GM18507 (cell line): ENCODE measurements at regions not wholly inside any gene's neighbourhood (a gene's known extent, or its start where the extent isn't known, plus 50 kb on each side); places are given as distances from the start of the nearest gene placed in this dataset.
"Not testable (repeated sequence)": the region's sequence is repeated elsewhere in the genome, so short reads cannot be mapped to it uniquely, and the experiment has no call there.

Experiments used
- DNase-seq: peaks from one replicate; pipeline ENCODE4 v3.0.0; 2011; ENCODE audit warnings: low read depth; ENCODE audit not compliant: insufficient read length; ENCODE audit errors: extremely low spot score
- FAIRE-seq: peaks from 2 replicates; lab custom pipeline; 2011; peaks lifted over from hg19 to GRCh38; lab: Jason Lieb, UNC

DNA sequence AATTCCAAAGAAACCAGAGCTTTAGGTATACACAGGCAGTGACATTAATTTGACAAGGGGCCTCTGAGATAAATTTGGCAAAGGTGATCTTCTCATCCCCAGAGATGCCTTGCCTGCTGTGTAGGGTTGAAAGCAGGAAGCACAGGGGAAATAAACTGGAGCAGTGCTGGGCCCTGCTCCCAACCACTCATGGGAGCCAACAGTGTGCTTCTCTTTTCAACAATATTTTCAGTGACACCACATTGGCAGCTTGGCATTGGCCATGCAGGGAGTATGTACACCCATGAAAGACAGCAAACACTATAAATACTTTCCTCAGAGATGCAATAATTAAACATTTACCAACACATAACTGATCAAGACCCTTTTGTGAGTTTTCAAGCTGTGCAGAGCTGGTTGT, 90.7 kb upstream of the F13A1 start:
- DNase-seq (no peak), FAIRE-seq (no peak)

- no peak for FAIRE-seq
Observed at GRCh38 chr6:6412221-6412620, 91.8 kb upstream of the F13A1 start.

GRCh38 chr6:6412700-6413099, 92.2 kb upstream of the F13A1 start:
- no peak for FAIRE-seq
- no peak for DNase-seq

More at GRCh38 chr6:6412221-6412620, 91.8 kb upstream of the F13A1 start:
- DNase-seq, result no peak

GRCh38 chr6:6414931-6415330, 94.5 kb upstream of the F13A1 start:
- DNase-seq (no peak), FAIRE-seq (no peak)

DNA sequence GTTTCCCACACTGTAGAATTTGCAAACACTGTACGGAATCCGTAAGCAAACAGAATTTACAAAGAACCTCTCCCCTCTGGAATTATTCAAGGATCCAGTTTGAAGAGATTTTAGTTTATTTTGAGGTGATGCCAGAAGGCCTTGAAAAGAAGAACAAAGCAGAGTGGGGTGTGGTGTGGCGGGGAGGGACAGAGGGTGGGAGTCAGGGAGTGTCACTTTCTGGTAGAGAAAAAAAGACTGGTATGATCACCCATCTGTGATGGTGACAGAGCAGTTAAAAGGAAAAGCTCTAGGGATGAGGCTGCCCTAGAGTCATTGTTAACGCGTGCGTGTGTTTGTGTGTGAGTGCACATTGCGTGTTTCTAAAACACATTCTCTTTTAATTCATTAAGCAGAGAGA, 97.0 kb upstream of the F13A1 start:
- FAIRE-seq (no peak), DNase-seq (no peak)

DNA sequence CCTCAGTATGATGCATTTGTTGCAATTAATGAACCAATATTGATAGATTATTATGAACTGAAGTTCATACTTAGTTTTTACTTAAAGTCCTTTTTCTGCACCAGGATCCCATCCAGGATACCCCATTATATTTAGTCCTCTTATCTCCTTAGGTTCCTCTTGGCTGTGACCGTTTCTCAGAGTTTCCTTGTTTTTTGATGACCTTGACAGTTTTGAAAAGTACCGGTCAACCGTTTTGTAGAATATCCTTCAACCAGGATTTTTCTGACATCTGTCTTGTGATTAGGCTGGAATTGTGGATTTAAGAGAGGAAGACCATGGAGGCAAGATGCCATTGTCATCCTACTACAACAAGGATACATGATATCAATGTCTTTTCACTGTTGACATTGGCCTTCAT, 98.0 kb upstream of the F13A1 start:
- FAIRE-seq, result no peak

GRCh38 chr6:6420107-6420506, 99.6 kb upstream of the F13A1 start:
- FAIRE-seq, result no peak

More for the DNA sequence above, 98.0 kb upstream of the F13A1 start:
- DNase-seq, result no peak

GRCh38 chr6:6434151-6434550, 113.7 kb upstream of the F13A1 start:
- FAIRE-seq, result no peak
- no peak for DNase-seq

More at GRCh38 chr6:6420107-6420506, 99.6 kb upstream of the F13A1 start:
- DNase-seq, result no peak

DNA sequence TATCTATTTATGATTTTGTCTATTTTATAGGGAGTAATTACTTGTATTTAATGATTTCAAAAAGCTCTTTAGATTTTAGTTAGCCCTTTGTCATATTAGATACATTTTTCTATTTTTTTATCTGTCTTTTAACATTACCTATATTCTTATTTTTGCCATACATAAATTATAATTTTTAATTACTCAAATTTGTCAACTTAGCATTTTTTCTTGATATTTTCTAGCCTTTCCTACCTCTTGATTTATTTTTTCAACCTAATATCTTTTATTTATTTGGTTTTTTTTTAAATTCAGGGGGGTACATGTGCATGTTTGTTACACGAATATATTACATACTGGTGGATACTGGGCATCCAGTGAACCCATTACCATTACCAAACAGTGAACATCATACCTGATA, 114.3 kb upstream of the F13A1 start:
- FAIRE-seq (no peak), DNase-seq (no peak)

DNA sequence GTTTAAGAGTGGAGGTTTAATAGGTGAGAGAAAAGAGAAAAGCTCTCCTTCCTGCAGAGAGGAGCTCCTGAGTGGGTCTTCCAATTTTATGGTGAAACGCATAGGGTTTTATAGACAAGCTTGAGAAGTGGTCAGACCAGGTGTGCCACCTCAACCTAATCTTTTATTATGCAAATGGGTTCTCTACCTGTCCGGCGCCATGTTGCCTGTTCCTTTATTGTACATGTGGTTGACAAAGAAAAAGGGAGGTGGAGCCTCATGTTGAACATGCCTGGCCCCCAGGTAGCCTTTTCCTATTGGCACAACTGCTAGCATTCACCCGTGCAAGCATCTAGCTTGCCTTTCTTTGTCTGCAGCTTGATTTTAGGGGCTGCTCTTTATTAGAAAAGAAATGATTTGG, 115.9 kb upstream of the F13A1 start:
- DNase-seq (no peak), FAIRE-seq (no peak)

DNA sequence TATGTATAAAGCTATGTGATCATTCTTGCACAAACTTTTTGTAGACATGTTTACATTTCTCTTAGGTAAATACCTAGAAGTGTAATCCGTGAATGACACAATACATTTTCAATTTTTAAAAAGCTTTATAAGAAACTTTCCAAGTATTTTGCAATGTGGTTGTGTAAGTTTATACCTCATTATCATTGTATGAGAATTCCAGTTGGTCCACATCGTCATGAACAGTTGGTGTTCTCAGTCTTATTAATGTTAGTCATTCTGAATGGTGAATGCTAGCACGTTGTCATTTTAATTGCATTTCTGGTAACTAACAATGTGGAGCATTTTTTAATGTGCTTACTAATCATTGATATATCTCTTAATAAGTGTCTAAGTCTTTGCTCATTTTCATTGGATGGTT, 116.5 kb upstream of the F13A1 start:
- FAIRE-seq, result no peak
- DNase-seq, result no peak

DNA sequence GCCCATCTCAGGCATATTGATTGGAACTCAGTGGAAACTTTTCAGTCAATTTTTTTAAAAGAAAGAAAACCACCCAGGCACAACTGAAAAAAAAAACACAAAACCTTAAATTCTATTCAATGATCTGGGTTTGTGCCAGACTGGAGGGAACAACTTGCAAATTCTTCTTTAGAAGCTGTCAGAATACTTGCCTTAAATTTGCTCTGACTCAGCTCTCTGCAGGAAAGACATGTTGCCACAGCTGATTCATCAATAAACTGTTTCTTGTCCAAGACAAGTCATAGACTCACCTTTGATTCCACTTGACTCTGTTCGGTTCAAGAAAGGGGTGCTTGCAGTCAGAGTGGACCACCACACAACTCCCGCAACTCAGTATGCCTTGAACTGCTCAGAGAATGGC, 117.8 kb upstream of the F13A1 start:
- DNase-seq (no peak), FAIRE-seq (peak; percentile 31)

DNA sequence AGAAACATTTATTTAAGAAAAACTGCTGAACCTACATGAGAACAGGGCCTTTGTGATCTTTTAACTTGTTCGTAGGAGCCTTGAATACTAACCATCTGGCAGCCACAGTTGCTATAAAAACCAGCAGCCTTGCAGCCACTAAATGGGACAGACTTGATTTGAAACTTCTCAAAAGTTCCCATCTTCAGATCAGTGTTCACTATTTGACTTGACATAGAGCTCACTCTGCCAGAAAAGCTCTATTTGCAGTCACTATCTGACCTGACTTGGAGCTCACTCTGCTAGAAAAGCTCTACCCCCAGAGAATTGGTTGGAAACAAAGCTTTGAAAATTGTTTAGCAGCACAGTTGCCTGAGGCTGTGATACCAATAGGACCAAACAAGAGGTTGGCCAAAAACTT, 119.3 kb upstream of the F13A1 start:
- FAIRE-seq (no peak), DNase-seq (no peak)

GRCh38 chr6:6452002-6452401, 131.5 kb upstream of the F13A1 start:
- no peak for DNase-seq
- no peak for FAIRE-seq

- no peak for FAIRE-seq
- no peak for DNase-seq
Observed at GRCh38 chr6:6453186-6453585, 132.7 kb upstream of the F13A1 start.

- DNase-seq (no peak), FAIRE-seq (no peak)
Observed at GRCh38 chr6:6455272-6455671, 133.2 kb upstream of the LY86 start.

GRCh38 chr6:6458172-6458571, 130.3 kb upstream of the LY86 start:
- DNase-seq (no peak), FAIRE-seq (no peak)

DNA sequence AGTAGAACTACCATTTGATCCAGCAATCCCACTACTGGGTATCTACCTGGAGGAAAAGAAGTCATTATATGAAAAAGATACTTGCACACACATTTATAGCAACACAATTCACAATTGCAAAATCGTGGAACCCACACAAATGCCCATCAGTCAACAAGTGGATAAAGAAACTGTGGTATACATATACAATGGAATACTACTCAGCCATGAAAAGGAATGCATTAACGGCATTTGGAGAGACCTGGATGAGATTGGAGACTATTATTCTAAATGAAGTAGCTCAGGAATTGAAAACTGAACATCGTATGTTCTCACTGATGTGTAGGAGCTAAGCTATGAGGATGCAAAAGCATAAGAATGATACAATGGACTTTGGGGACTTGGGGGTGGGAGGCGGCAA, 128.6 kb upstream of the LY86 start:
- not testable (repeated sequence) for DNase-seq, FAIRE-seq

DNA sequence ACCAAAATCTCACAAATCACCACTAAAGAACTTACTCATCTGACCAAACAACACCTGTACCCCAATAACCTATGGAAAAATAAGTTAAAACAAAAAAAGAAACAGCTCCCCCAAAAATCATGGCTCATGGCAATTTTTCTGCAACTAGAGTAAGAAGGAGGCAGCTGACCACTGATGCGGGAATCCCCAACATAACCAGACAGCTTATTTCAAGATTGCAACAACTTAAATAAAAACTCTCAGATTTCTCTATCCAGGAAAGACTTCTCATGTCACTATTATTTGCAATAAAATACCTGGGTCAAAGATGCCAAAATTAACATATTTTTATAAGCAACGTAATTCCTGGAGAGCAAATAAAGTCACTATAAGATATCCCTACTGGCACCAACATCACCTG, 128.1 kb upstream of the LY86 start:
- DNase-seq, result no peak
- FAIRE-seq, result peak; percentile 55

GRCh38 chr6:6461138-6461537, 127.4 kb upstream of the LY86 start:
- no peak for FAIRE-seq
- DNase-seq, result no peak

DNA sequence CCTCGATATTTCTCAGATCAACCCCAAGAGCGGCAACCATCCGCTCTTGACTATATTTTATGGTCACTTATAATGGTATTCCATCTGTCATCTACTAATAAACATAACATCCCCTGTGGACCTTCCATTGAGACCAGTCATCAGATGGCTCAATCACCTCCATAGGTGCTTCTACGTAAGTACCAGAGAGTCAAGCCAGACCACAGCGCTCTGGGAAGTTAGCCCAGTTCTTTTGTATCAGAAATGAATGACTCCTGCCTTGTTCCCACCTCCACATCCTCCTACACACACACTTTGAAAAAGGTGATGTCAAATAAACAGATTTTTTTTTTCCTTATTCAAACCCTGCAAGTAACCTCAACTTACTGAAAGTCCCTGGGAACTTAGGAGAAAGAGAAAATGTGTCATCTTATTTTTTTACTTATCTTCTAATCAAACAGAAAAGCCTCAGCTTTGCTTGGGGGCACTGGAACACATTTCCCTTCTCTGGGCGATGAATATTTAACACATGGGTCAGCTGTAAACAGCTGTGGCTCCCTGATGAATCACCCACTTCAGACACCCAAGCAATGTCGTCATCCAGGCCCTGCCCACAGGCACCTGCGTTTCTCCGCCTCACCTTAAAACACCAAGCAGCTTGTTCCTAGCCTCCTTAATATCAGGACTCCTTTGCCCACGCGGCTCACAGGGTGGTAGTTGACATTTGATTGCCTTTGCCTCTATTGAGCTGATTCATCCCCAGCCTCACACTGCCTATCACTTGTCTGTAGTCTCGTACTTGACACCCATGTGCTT, 121.4 kb upstream of the LY86 start:
- no peak for DNase-seq
- no peak for FAIRE-seq

DNA sequence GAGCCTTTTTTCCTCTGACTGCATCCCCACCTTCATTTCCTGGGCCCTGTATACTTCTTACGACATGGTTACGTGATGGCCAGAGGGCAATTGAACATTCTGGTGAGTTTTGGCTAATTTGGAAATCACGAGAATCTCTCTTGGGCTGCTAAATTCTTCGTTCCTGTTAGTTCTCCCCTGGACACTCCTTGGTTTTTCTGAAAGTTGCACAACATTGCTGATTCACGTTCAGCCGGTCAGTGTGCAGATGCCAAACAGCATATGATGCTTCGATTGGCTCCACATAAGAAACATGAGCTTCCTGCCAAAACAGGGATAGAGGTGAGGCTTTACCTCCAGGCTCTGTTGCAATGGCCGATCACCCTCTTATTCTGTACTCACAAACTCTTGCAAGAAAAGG, 119.4 kb upstream of the LY86 start:
- DNase-seq (no peak), FAIRE-seq (no peak)
